Progenitor cell of endocrine pancreas (in vitro differentiated cells): ENCODE measurements at regions not wholly inside any gene's neighbourhood (a gene's known extent, or its start where the extent isn't known, plus 50 kb on each side); places are given as distances from the start of the nearest gene placed in this dataset.

ENCODE experiments used
- DNase-seq: peaks from one replicate; pipeline ENCODE4 v3.0.0; 2021; ENCODE audit warnings: low spot score; ENCODE audit not compliant: unreplicated experiment
- H3K27ac Mint-ChIP-seq: 2 replicates; pipeline ENCODE4 v1.8.0; 2021; ENCODE audit warnings: mild to moderate bottlenecking, moderate library complexity, mixed read lengths
- H3K27me3 Mint-ChIP-seq: 2 replicates; pipeline ENCODE4 v1.8.0; 2021; ENCODE audit warnings: mixed read lengths
- H3K36me3 Mint-ChIP-seq: 2 replicates; pipeline ENCODE4 v1.8.0; 2022; ENCODE audit warnings: mixed read lengths; ENCODE audit not compliant: insufficient read depth
- H3K4me1 Mint-ChIP-seq: 2 replicates; pipeline ENCODE4 v1.8.0; 2021; ENCODE audit warnings: low read depth, mixed read lengths
- H3K4me3 Mint-ChIP-seq: 2 replicates; pipeline ENCODE4 v1.8.0; 2021; ENCODE audit warnings: low read depth, mild to moderate bottlenecking, moderate library complexity, mixed read lengths
- H3K9me3 Mint-ChIP-seq: 2 replicates; pipeline ENCODE4 v1.8.0; 2021; ENCODE audit warnings: low read depth, mixed read lengths
- TF ChIP-seq, protein P1 (sequence below): fragments of 200-600 bp; sonication (generic); IDR thresholded peaks from one replicate; pipeline ENCODE4 v1.5.0; 2021; ENCODE audit warnings: antibody characterized with exemption, mild to moderate bottlenecking; ENCODE audit not compliant: unreplicated experiment

DNA sequence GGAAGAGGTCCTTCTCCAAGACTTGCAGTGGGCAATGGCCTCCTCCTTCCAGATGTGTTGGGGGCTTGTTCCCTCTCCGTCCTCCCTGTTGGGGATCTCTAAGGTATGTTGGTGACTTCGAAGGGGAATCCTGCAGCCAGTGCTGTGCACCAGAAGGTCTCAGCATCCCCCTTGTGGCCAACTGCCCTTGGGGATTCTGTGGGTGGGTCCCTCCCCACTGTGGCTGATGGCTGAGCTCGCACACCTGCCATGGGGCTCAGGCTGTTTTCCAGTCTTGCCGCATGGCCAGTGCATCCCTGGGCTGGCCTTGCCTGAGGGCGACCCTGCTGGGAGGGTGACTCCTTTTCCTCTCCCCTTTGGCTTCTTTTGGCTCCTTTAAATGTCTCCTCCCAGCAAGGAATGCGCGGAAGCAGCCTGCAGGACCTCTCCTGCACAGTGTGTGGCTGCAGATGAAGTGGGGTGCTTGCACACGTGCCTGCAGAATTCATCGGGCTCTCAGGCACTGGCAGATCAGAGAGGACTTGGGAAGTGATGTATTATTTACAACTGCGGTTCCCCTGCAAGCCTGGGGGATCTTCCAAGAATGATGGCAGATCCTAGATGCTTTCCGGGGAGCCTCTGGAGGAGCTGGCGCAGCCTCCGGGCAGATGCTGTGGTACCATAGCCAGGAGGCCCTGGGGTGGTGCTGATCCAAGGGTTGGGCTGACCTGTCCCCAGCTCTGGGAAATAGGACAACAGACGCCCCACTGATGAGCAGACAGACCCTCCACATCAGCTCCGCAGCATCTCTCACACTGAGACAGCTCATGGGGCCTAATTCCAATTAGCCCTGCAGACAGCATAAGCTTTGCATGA, 410.0 kb downstream of the TCERG1L start:
- no peaks in the 10 kb centered on the region for H3K36me3 Mint-ChIP-seq
- TF ChIP-seq, protein P1, sequence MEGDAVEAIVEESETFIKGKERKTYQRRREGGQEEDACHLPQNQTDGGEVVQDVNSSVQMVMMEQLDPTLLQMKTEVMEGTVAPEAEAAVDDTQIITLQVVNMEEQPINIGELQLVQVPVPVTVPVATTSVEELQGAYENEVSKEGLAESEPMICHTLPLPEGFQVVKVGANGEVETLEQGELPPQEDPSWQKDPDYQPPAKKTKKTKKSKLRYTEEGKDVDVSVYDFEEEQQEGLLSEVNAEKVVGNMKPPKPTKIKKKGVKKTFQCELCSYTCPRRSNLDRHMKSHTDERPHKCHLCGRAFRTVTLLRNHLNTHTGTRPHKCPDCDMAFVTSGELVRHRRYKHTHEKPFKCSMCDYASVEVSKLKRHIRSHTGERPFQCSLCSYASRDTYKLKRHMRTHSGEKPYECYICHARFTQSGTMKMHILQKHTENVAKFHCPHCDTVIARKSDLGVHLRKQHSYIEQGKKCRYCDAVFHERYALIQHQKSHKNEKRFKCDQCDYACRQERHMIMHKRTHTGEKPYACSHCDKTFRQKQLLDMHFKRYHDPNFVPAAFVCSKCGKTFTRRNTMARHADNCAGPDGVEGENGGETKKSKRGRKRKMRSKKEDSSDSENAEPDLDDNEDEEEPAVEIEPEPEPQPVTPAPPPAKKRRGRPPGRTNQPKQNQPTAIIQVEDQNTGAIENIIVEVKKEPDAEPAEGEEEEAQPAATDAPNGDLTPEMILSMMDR = no peak
- H3K27ac Mint-ChIP-seq = no peak overlapping the region
- peaks cover 11% of the 10 kb centered on the region for H3K27me3 Mint-ChIP-seq
- H3K4me3 Mint-ChIP-seq = no peak overlapping the region
- no peaks in the 10 kb centered on the region for H3K9me3 Mint-ChIP-seq
- no peak for DNase-seq
- no peaks in the 10 kb centered on the region for H3K4me1 Mint-ChIP-seq

DNA sequence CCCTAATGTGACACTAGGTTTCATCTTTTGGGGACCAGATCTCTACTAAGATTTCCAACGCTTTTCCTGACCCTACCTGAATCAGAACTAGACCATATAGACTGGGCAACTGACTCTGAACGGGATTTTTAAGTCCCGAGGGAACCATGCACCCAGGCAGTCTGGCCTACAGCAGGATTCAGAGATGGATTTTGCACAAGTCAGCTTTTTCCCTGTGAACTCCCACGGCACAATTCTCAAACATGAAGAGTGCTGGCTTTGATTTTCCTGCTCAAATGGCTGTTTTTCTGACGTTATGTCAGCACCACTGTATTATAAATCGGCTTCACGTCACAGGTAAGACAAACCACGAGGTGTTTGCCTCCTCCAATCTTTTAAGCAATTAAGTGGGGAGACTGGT, 409.1 kb downstream of the TCERG1L start:
- no peaks in the 10 kb centered on the region for H3K4me1 Mint-ChIP-seq
- no peak overlapping the region for H3K4me3 Mint-ChIP-seq
- no peak for DNase-seq

DNA sequence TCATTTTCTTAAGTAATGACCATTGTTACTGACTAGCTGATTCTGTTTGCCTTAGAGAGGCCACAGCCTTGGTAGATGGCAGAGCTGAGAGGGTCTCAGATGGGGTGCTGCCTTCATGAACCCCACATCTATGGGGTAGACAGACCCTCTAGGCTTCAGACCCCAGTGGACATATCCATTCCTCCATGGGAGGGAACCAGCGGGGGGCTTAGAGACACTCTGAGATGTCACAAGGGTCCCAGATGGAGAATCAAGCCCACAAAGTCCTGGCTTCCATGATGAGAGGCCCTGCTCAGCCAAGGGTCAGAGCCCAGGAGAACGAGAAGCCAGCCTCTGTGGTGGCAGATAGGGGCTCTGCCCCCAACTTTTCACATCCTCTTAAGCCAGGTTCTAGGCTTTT, 408.6 kb downstream of the TCERG1L start:
- TF ChIP-seq, protein P1 = no peak
- peaks cover 11% of the 10 kb centered on the region for H3K27me3 Mint-ChIP-seq
- H3K4me1 Mint-ChIP-seq = no peaks in the 10 kb centered on the region
- no peak for DNase-seq
- no peak overlapping the region for H3K27ac Mint-ChIP-seq
- no peak overlapping the region for H3K4me3 Mint-ChIP-seq
- H3K36me3 Mint-ChIP-seq = no peaks in the 10 kb centered on the region
- no peaks in the 10 kb centered on the region for H3K9me3 Mint-ChIP-seq

More for the DNA sequence above, 409.1 kb downstream of the TCERG1L start:
- Mint-ChIP-seq H3K36me3 (no peaks in the 10 kb centered on the region), H3K27ac (no peak overlapping the region), H3K27me3 (peaks cover 11% of the 10 kb centered on the region), H3K9me3 (no peaks in the 10 kb centered on the region)
- TF ChIP-seq, protein P1 = no peak

DNA sequence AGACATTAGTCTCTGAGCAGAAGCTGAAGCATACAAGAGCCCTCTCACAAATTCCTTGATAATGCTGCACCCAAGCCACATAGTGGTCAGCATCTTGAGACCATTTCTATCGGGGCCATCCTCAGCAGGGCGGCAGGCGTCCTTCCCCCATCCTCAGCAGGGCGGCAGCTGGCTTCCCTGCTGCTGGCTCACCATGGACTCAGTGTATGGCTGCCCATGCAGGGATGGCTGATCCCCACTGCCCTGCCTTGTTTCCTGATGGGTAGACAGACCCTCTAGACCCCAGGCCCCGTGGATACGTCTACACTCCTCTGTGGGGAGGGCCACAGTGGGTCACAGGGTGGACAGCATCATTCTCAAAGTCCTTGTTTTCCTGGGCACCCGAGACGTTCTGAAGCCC, 406.8 kb downstream of the TCERG1L start:
- TF ChIP-seq, protein P1 = no peak
- H3K27ac Mint-ChIP-seq = no peak overlapping the region
- no peak for DNase-seq
- H3K4me3 Mint-ChIP-seq = no peak overlapping the region
- H3K4me1 Mint-ChIP-seq = no peaks in the 10 kb centered on the region
- H3K27me3 Mint-ChIP-seq = peaks cover 6% of the 10 kb centered on the region
- H3K36me3 Mint-ChIP-seq = no peaks in the 10 kb centered on the region
- H3K9me3 Mint-ChIP-seq = no peaks in the 10 kb centered on the region

DNA sequence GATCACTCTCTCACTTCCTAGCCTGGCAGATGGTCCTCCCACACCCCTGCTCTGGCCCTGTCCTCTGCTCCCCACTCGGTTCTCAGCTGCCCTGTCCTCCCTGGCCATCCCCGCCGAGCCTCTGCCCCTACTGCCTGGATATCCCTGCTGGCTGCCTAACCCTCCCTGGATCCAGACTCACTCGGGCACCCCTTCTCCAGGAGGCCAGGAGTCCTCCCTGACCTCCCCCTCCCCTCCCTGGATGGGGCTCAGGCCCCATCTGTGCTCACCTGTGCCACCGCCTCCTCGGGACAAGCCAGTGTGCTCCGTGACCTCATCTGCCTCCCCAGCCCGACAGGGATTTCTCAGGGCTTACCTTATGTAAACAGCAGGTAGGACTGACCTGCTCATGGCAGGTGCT, 406.1 kb downstream of the TCERG1L start:
- Mint-ChIP-seq H3K4me3 (no peak overlapping the region), H3K4me1 (no peaks in the 10 kb centered on the region), H3K27ac (no peak overlapping the region), H3K9me3 (no peaks in the 10 kb centered on the region), H3K27me3 (peaks cover 6% of the 10 kb centered on the region), H3K36me3 (no peaks in the 10 kb centered on the region)
- TF ChIP-seq, protein P1 = no peak
- no peak for DNase-seq
